Body of pancreas (tissue), 4 donors: ENCODE measurements at regions not wholly inside any gene's neighbourhood (a gene's known extent, or its start where the extent isn't known, plus 50 kb on each side); places are given as distances from the start of the nearest gene placed in this dataset.
"Not testable (repeated sequence)": the region's sequence is repeated elsewhere in the genome, so short reads cannot be mapped to it uniquely, and the experiment has no call there.

ENCODE experiments used
- ATAC-seq: fragments of 150-250 bp; one replicate; pipeline ENCODE4 v1.9.1; 2016
- DNase-seq, 4 donors: peaks; one replicate each; pipeline ENCODE4 v3.0.0-alpha.2; 2019
- H3K27ac ChIP-seq, 4 donors: fragments of 200-600 bp; sonication (generic); 1 replicate in 3 of 4; 2 replicates in 1 of 4; pipeline versions ENCODE4 v1.5.1 to v1.6.1; 2016 to 2019; ENCODE audit warnings: mild to moderate bottlenecking in 1 of 4, mixed read lengths in 1 of 4, moderate library complexity in 1 of 4
- H3K27me3 ChIP-seq, 2 donors: fragments of 200-600 bp; sonication (generic); one replicate each; pipeline ENCODE4 v1.6.0; 2016; ENCODE audit warnings: mild to moderate bottlenecking in 1 of 2
- H3K36me3 ChIP-seq, 2 donors: fragments of 200-600 bp; sonication (generic); replicated peaks in 1 of 2; 2 replicates each; pipeline ENCODE4 v1.5.1; 2016; ENCODE audit warnings: low read depth in 2 of 2; ENCODE audit not compliant: insufficient read depth in 1 of 2
- H3K4me1 ChIP-seq: fragments of 200-600 bp; sonication (generic); one replicate; pipeline ENCODE4 v1.6.0; 2016
- H3K4me3 ChIP-seq, 2 donors: fragments of 200-600 bp; sonication (generic); 1 replicate in 1 of 2; 2 replicates in 1 of 2; pipeline ENCODE4 v1.5.1; 2016 to 2019
- H3K9me3 ChIP-seq, 3 donors: fragments of 200-600 bp; sonication (generic); 1 replicate in 2 of 3; 2 replicates in 1 of 3; pipeline ENCODE4 v1.5.1; 2016
- POLR2A ChIP-seq, 3 donors: fragments of 450-650 bp; IDR thresholded peaks; one replicate each; pipeline ENCODE4 v1.6.1; 2016; ENCODE audit warnings: antibody characterized with exemption in 3 of 3, mild to moderate bottlenecking in 2 of 3
- WGBS, 2 donors: methylation state at CpG; one replicate each; pipeline ENCODE4 v1.1.5; 2017; 5-methylcytosine and 5-hydroxymethylcytosine counted together
- intact Hi-C: fragments of 100-400 bp; cut with DNase I; formaldehyde crosslinking; loops from one replicate; pipeline ENCODE4 v1.15.1; 2023
- TF ChIP-seq, protein P1 (sequence below), 7 experiments: fragments of 450-650 bp in 4 of 7; fragments of 200-600 bp in 3 of 7; sonication (generic) in 3 of 7; IDR thresholded peaks; one replicate each; pipeline ENCODE4 v1.5.1; 2016 to 2019; ENCODE audit warnings: antibody characterized with exemption in 7 of 7

DNA sequence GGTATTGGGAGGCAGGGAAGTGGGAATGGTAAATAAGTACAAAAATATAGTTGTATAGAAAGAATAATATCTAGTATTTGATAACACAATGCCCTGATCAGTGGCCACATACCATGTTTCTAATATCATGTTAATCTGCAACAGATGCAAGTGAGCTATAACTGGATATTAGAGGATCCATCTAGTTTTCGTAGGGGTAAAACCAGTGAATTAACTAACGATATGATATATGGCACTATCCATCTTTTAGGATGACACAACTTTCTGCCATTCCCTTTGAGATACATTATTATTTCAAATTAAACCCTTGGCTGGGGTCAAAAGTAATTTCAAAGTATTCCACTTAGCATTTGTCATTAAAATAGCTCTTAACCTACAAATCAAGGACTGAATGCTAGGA is 1686.2 kb downstream of the SLITRK1 start:
- TF ChIP-seq POLR2A (IDR thresholded peaks at IDR 0.05) = no peak
- TF ChIP-seq, protein P1, sequence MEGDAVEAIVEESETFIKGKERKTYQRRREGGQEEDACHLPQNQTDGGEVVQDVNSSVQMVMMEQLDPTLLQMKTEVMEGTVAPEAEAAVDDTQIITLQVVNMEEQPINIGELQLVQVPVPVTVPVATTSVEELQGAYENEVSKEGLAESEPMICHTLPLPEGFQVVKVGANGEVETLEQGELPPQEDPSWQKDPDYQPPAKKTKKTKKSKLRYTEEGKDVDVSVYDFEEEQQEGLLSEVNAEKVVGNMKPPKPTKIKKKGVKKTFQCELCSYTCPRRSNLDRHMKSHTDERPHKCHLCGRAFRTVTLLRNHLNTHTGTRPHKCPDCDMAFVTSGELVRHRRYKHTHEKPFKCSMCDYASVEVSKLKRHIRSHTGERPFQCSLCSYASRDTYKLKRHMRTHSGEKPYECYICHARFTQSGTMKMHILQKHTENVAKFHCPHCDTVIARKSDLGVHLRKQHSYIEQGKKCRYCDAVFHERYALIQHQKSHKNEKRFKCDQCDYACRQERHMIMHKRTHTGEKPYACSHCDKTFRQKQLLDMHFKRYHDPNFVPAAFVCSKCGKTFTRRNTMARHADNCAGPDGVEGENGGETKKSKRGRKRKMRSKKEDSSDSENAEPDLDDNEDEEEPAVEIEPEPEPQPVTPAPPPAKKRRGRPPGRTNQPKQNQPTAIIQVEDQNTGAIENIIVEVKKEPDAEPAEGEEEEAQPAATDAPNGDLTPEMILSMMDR (IDR thresholded peaks at IDR 0.05) = no peak
- H3K4me1 ChIP-seq = no peaks in the 10 kb centered on the region
- ATAC-seq (no peak), DNase-seq (no peak)
- H3K27me3 ChIP-seq = no peaks in the 10 kb centered on the region
- 74 to 76% methylated on average over 2 of the region's 2 CpGs for WGBS, 2 donors
- H3K27ac ChIP-seq = no peak overlapping the region
- no peak overlapping the region for H3K4me3 ChIP-seq
- H3K9me3 ChIP-seq = no peaks in the 10 kb centered on the region
- H3K36me3 ChIP-seq = no peaks in the 10 kb centered on the region
- intact Hi-C loops = no loop called here

DNA sequence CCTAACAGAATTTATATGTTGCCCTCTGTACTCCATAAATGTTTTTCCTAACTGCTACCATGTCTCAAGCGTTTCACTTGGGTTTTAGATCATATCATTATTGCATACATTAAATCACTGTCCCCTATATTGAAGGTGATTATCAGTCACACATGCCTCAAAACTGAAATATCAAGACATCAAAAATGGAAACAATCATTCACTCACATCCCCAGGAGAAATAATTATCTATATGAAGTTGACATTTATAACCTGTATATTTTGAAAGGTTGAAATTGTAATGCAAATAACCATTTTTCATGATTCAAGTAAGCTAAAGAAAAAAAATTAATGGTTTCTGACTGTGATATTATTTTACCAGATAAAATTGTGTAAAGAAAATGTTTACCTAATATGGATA is 1695.0 kb downstream of the SLITRK1 start:
- H3K27ac ChIP-seq = no peak overlapping the region
- no peaks in the 10 kb centered on the region for H3K4me1 ChIP-seq
- H3K36me3 ChIP-seq = no peaks in the 10 kb centered on the region
- H3K27me3 ChIP-seq = no peaks in the 10 kb centered on the region
- WGBS, 2 donors = 67 to 72% methylated on average over 1 of the region's 1 CpG
- ATAC-seq = no peak
- intact Hi-C loops = no loop called here
- H3K4me3 ChIP-seq = no peak overlapping the region
- no peaks in the 10 kb centered on the region for H3K9me3 ChIP-seq
- no peak for DNase-seq
- no peak for TF ChIP-seq POLR2A (IDR thresholded peaks at IDR 0.05)

DNA sequence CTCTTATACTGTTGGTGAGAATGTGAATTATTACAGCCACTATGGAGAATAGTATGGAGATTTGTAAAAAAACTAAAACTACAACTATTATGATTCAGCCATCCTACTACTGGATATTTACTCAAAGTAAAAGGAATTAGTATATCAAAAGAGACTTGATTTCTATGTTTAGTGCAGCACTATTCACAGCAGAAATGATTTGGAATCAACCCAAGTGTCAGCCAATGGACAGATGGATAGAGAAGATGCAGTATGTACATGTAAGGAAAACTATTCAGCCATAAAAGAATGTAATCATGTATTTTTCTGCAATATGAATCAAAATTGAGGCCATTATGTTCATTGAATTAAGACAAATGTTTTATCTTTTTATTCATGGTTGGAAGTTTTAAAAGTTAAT is 1705.5 kb downstream of the SLITRK1 start:
- Histone ChIP-seq H3K9me3 (no peaks in the 10 kb centered on the region), H3K27ac (no peak overlapping the region), H3K4me1 (no peaks in the 10 kb centered on the region), H3K4me3 (no peak overlapping the region), H3K36me3 (no peaks in the 10 kb centered on the region), H3K27me3 (no peaks in the 10 kb centered on the region)
- DNase-seq = no peak
- no peak for TF ChIP-seq POLR2A (IDR thresholded peaks at IDR 0.05)
- TF ChIP-seq, protein P1 (IDR thresholded peaks at IDR 0.05) = no peak
- intact Hi-C loops = no loop called here
- no peak for ATAC-seq

DNA sequence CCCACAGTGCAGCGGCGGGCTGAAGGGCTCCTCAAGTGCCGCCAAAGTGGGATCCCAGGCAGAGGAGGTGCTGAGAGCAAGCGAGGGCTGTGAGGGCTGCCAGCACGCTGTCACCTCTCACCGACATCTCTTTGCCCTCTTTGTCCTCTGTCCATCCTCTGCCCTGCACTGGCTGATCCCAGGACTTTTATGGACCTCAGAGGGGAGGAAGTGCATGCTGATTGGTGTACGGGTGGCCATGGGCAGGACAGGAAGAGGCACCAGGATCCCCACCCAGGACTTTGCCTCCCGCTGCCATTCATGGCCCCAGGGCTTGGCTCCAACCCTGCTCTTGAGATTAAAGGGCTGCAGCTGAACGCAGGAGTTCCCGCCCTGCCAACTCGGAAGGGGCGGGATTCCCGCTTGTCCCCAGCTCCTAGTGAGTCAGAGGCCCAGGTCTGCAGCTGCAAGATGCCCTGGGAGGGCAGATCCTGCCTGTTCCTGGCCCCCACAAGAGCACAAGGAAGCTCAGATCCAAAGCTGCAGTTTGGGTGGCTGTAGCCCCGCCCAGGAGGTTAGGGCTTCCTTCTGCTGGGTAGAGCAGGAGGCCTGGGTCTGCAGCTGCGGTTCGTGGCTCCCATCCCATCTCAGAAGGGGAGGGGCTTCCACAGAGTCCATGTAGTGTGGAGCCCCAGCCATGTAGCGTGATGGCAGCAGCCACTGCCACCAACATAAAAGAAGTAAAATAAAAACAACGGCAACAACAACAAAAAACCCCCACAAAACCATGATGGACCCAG is 1716.7 kb downstream of the SLITRK1 start:
- 89 to 96% methylated on average over 7 to 18 of the region's 18 CpGs for WGBS, 2 donors
- no peak for ATAC-seq

DNA sequence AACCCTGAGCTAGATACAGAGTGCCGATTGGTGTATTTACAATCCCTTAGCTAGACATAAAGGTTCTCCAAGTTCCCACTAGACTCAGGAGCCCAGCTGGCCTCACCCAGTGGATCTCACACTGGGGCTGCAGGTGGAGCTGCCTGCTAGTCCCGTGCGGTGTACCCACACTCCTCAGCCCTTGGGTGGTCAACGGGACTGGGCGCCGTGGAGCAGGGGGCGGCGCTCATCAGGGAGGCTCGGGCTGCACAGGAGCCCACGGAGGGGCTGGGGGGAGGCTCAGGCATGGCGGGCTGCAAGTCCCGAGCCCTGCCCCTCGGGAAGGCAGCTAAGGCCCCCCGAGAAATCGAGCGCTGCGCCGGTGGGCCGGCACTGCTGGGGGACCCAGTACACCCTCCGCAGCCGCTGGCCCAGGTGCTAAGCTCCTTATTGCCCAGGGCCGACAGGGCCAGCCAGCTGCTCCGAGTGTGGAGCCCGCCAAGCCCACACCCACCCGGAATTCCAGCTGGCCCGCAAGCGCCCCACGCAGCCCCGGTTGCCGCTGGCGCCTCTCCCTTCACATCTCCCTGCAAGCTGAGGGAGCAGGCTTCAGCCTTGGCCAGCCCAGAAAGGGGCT is 1717.4 kb downstream of the SLITRK1 start:
- H3K9me3 ChIP-seq, H3K36me3 ChIP-seq, H3K4me1 ChIP-seq, H3K4me3 ChIP-seq, H3K27me3 ChIP-seq, ATAC-seq, DNase-seq, H3K27ac ChIP-seq, intact Hi-C loops: not testable (repeated sequence)
- WGBS, 2 donors = 93 to 100% methylated on average over 5 to 31 of the region's 31 CpGs

More for the DNA sequence above, 1716.7 kb downstream of the SLITRK1 start:
- intact Hi-C loops = no loop called here
- Histone ChIP-seq H3K9me3 (no peaks in the 10 kb centered on the region), H3K36me3 (no peaks in the 10 kb centered on the region), H3K27ac (no peak overlapping the region), H3K4me1 (no peaks in the 10 kb centered on the region), H3K4me3 (no peak overlapping the region), H3K27me3 (no peaks in the 10 kb centered on the region)
- DNase-seq = no peak
- TF ChIP-seq, protein P1 (IDR thresholded peaks at IDR 0.05) = no peak

DNA sequence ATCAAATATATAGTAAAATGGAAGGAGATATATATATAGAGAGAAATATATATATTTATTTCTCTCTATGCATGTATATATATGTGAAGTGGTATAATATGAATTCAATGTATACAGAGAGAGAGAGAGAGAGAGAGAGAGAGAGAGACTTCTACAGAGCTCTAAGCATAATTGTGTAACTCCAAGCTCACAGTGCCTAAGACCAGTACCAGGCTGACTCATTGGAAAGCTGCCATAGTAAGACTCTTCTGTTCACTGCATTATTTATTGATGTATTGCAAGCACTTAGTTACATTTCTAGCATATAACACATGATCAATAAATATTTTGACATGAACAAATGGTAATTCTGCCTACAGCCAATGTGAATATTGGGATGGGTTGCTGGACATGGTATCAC is 1734.7 kb downstream of the SLITRK1 start:
- Histone ChIP-seq H3K36me3 (no peaks in the 10 kb centered on the region), H3K4me1 (no peaks in the 10 kb centered on the region), H3K27me3 (no peaks in the 10 kb centered on the region), H3K4me3 (no peak overlapping the region), H3K9me3 (no peaks in the 10 kb centered on the region), H3K27ac (no peak overlapping the region)
- TF ChIP-seq POLR2A (IDR thresholded peaks at IDR 0.05) = no peak
- TF ChIP-seq, protein P1 (IDR thresholded peaks at IDR 0.05) = no peak
- intact Hi-C loops = no loop called here
- ATAC-seq = no peak
- no peak for DNase-seq
